ENCODE measurements at regions not wholly inside any gene's neighbourhood (a gene's known extent, or its start where the extent isn't known, plus 50 kb on each side); places are given as distances from the start of the nearest gene placed in this dataset.

DNA sequence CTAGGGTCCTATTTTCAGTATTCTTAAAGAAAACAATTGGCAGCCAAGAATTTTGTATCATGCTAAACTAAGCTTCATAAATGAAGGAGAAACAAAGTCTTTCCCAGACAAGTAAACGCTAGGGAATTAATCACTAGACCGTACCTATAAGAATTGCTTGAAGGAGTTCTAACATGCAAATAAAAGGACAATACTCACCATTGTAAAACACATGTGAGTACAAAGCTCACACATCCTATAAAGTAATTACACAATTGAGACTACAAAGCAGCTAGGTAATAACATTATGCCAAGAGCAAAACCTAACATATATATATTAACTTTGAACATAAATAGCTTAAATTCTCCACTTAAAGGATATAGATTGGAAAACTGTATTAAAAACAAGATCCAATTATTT is 147.4 kb downstream of the FAM83B start:
- TF ChIP-seq CTCF (IDR thresholded peaks at IDR 0.05) (no peak), POLR2A (IDR thresholded peaks at IDR 0.05) (no peak), POLR2AphosphoS5 (IDR thresholded peaks at IDR 0.05) (no peak), EP300 (IDR thresholded peaks at IDR 0.05) (no peak)

All from upper lobe of left lung (tissue), 4 donors.